Fibroblast of pulmonary artery (primary cell): ENCODE measurements at regions not wholly inside any gene's neighbourhood (a gene's known extent, or its start where the extent isn't known, plus 50 kb on each side); places are given as distances from the start of the nearest gene placed in this dataset.

ENCODE experiments used
- DNase-seq: peaks from one replicate; pipeline ENCODE4 v3.0.0-alpha.2; 2010; ENCODE audit warnings: low read depth
- H3K4me3 ChIP-seq: replicated peaks from 2 replicates; pipeline ENCODE4 v1.5.1; 2011; ENCODE audit warnings: low read depth, mild to moderate bottlenecking, control low read depth, low read length, moderate library complexity
- CTCF ChIP-seq: IDR thresholded peaks from 2 replicates; pipeline ENCODE4 v1.5.1; 2011; ENCODE audit warnings: mild to moderate bottlenecking, control low read depth, low read length, inconsistent platforms; ENCODE audit errors: missing control alignments

GRCh38 chr11:71183878-71184277 is 68.5 kb downstream of the SHANK2 start:
- H3K4me3 ChIP-seq: no peak overlapping the region
- TF ChIP-seq CTCF: no peak
- DNase-seq: no peak

DNA sequence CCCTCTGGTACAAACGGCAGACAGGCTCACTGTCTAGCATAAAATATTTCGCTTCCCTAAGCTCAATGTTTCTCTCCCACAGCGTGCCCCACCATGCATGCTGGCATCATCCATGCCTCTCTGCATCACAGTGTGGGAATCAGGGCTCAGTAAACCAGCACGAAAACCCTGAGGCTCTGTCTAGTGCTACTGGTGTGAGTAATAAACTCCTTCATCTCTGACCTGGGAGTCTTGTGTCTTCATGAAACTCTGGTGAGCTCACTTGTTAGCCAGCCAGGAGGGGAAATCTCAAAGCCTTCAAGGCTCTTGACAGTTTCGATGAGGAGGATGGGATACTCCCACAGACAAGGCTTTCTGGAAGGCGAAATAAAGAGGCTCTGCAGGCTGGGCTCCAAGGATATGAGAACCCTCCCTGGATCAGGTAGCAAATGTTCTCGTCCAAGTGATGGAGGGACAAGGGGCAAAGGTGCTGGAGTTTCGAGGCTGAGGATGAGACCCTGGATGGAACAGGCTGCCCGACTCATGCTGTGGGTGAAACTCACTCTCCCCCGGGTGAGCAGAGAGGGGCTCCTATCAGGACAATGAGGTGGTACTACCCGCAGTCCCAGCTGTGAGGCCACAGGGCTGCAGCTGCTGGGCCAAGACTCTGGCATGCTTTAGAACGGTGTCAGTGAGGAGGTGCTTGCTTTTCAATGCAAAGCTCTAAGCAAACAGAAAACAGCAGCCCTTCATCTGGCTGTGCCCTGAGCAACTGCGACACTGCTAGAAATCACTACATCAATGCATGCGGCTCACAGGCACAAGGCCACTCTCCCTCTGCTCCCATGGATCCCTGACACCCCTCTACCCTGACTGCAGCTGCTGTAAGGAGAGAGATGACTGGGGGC is 69.3 kb downstream of the SHANK2 start:
- no peak for TF ChIP-seq CTCF
- no peak overlapping the region for H3K4me3 ChIP-seq
- DNase-seq: no peak

DNA sequence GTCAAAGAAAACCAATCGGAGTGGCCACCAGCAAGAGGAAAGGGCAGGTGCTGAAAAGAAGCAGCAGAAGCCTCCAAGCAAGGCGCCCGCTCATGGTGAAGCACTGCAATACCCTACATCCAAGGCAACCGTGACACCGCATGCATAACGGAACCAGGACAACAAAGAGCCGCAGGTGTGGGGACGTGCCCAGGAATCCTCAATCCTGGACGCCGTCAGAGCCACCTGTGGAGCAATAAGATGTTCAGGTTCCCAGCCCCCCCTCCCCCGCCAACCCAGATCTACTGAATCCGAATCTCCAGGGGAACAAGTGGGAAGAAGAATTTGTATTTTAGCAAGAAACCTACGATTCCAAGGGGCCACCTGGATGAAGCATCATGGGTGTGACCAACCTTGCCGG is 70.8 kb downstream of the SHANK2 start:
- TF ChIP-seq CTCF: no peak
- DNase-seq: no peak
- no peak overlapping the region for H3K4me3 ChIP-seq

GRCh38 chr11:71180694-71181470 is 71.5 kb downstream of the SHANK2 start:
- H3K4me3 ChIP-seq: no peak overlapping the region
- DNase-seq: no peak
- TF ChIP-seq CTCF: no peak

GRCh38 chr11:71179877-71180605 is 72.3 kb downstream of the SHANK2 start:
- no peak overlapping the region for H3K4me3 ChIP-seq
- TF ChIP-seq CTCF: no peak
- no peak for DNase-seq

DNA sequence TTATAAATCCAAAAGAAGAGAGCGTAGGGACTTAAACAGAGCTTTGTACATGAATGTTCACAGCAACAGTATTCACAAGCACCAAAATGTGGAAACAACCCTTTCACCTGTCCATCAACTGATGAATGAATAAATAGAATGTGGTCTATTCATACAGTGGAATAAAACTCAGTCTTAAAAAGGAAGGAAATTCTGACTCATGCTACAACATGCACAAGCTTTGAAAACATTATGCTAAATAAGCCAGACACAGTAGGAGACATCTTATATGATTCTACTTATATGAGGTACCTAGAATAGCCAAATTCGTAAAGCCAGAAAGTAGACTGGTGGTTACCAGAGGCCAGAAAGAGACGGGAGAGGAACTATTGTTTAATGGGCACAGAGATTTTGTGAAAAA is 74.3 kb downstream of the SHANK2 start:
- TF ChIP-seq CTCF: no peak

More for the DNA sequence above, 74.3 kb downstream of the SHANK2 start:
- DNase-seq: no peak
- H3K4me3 ChIP-seq: no peak overlapping the region
